NCI-H1436 (cell line): ENCODE measurements at regions not wholly inside any gene's neighbourhood (a gene's known extent, or its start where the extent isn't known, plus 50 kb on each side); places are given as distances from the start of the nearest gene placed in this dataset.
"Not testable (repeated sequence)": the region's sequence is repeated elsewhere in the genome, so short reads cannot be mapped to it uniquely, and the experiment has no call there.

Experiments
- DNase-seq: peaks from one replicate; lab custom pipeline; 2025; lab: John Stamatoyannopoulos, UW

GRCh38 chr14:30369502-30370180 lies 189.3 kb upstream of the G2E3 start:
- no peak for DNase-seq

- no peak for DNase-seq
Measured at GRCh38 chr14:30373053-30373452, 185.9 kb upstream of the G2E3 start.

GRCh38 chr14:30373526-30373925 lies 185.4 kb upstream of the G2E3 start:
- no peak for DNase-seq

GRCh38 chr14:30375296-30375892 lies 183.6 kb upstream of the G2E3 start:
- DNase-seq, result peak; percentile 28

- DNase-seq, result no peak
Measured at GRCh38 chr14:30381861-30382480, 177.0 kb upstream of the G2E3 start.

GRCh38 chr14:30385925-30386324 lies 173.0 kb upstream of the G2E3 start:
- peak; percentile 41 for DNase-seq

- no peak for DNase-seq
Measured at GRCh38 chr14:30387871-30388270, 171.1 kb upstream of the G2E3 start.

- no peak for DNase-seq
Measured at GRCh38 chr14:30389134-30389876, 169.7 kb upstream of the G2E3 start.

- no peak for DNase-seq
Measured at GRCh38 chr14:30389877-30390385, 169.0 kb upstream of the G2E3 start.

GRCh38 chr14:30395065-30395464 lies 163.9 kb upstream of the G2E3 start:
- DNase-seq, result no peak

- no peak for DNase-seq
Measured at GRCh38 chr14:30402846-30403245, 156.1 kb upstream of the G2E3 start.

- DNase-seq, result no peak
Measured at GRCh38 chr14:30403791-30404190, 155.2 kb upstream of the G2E3 start.

- DNase-seq, result not testable (repeated sequence)
Measured at GRCh38 chr14:30409508-30410015, 149.4 kb upstream of the G2E3 start.

GRCh38 chr14:30410986-30411385 lies 148.0 kb upstream of the G2E3 start:
- no peak for DNase-seq

GRCh38 chr14:30413184-30413583 lies 145.8 kb upstream of the G2E3 start:
- DNase-seq, result not testable (repeated sequence)

- DNase-seq, result no peak
Measured at GRCh38 chr14:30417121-30417520, 141.8 kb upstream of the G2E3 start.

- no peak for DNase-seq
Measured at GRCh38 chr14:30417999-30418398, 141.0 kb upstream of the G2E3 start.

GRCh38 chr14:30419037-30419436 lies 139.9 kb upstream of the G2E3 start:
- no peak for DNase-seq

- DNase-seq, result no peak
Measured at GRCh38 chr14:30420515-30420914, 138.4 kb upstream of the G2E3 start.

- DNase-seq, result no peak
Measured at GRCh38 chr14:30426463-30426862, 132.5 kb upstream of the G2E3 start.

- no peak for DNase-seq
Measured at GRCh38 chr14:30427401-30427800, 131.6 kb upstream of the G2E3 start.

- no peak for DNase-seq
Measured at GRCh38 chr14:30427846-30428245, 131.1 kb upstream of the G2E3 start.
